PFSK-1 (cell line): ENCODE measurements at regions not wholly inside any gene's neighbourhood (a gene's known extent, or its start where the extent isn't known, plus 50 kb on each side); places are given as distances from the start of the nearest gene placed in this dataset.

Experiments used
- FOXP2 ChIP-seq: optimal IDR thresholded peaks from 2 replicates; pipeline ENCODE3; 2011; ENCODE audit warnings: borderline replicate concordance, control low read depth, inconsistent platforms; ENCODE audit not compliant: insufficient read depth; ENCODE audit errors: extremely low read length, extremely low read depth
- POLR2AphosphoS5 ChIP-seq: IDR thresholded peaks from 2 replicates; pipeline ENCODE4 v1.6.1; 2012; ENCODE audit warnings: low read depth, mild to moderate bottlenecking, control low read depth, low read length, moderate library complexity
- REST ChIP-seq, 2 experiments: IDR thresholded peaks; 2 replicates each; pipeline versions ENCODE4 v1.6.1 to v1.8.0; 2011 to 2012; ENCODE audit warnings: low read depth in 2 of 2, low read length in 2 of 2, control low read depth in 1 of 2, inconsistent platforms in 1 of 2, mild to moderate bottlenecking in 1 of 2, moderate library complexity in 1 of 2; ENCODE audit not compliant: insufficient read depth in 1 of 2
- SIN3A ChIP-seq: IDR thresholded peaks from 2 replicates; pipeline ENCODE4 v1.6.1; 2012; ENCODE audit warnings: mild to moderate bottlenecking, low read length, moderate library complexity, borderline replicate concordance; ENCODE audit not compliant: insufficient read depth
- TAF1 ChIP-seq: IDR thresholded peaks from 2 replicates; pipeline ENCODE4 v1.6.1; 2012; ENCODE audit warnings: low read length, control low read depth, borderline replicate concordance; ENCODE audit not compliant: insufficient read depth

DNA sequence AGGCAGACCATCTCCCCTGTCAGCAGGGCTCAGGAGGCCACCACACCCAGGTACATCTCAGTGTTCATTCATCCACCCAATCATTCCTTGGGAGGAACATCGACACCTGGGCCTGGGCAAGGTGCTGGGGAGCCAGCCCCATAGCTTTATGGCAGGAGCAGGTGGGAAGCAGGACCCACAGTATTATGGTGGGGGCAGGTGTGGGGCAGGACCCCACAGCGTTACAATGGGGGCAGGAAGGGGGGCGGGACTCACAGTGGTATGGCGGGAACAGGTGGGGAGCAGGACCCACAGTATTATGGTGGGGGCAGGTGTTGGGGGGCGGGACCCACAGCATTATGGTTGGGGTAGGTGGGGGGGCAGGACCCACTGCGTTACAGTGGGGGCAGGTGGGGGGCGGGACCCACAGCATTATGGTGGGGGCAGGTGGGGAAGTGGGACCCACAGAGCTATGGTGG lies 128.9 kb upstream of the HS6ST1 start:
- no peak for TF ChIP-seq POLR2AphosphoS5
- TF ChIP-seq FOXP2, result no peak
- TF ChIP-seq SIN3A, result no peak
- TF ChIP-seq TAF1, result no peak
- TF ChIP-seq REST (IDR thresholded peaks at IDR 0.05; ENCODE audit: insufficient read depth in 1 of 2, low read depth in 2 of 2, low read length in 2 of 2), result no peak
